Sigmoid colon (tissue), 6 donors: ENCODE measurements at regions not wholly inside any gene's neighbourhood (a gene's known extent, or its start where the extent isn't known, plus 50 kb on each side); places are given as distances from the start of the nearest gene placed in this dataset.

Experiments
- DNase-seq: peaks from one replicate; pipeline ENCODE4 v3.0.0-alpha.2; 2019
- H3K27ac ChIP-seq, 4 donors: fragments of 200-600 bp; sonication (generic); one replicate each; pipeline ENCODE4 v1.5.1; 2016 to 2019; ENCODE audit warnings: mild to moderate bottlenecking in 1 of 4
- H3K27me3 ChIP-seq, 3 donors: fragments of 200-600 bp; sonication (generic); one replicate each; pipeline ENCODE4 v1.5.1; 2019; ENCODE audit warnings: mild to moderate bottlenecking in 1 of 3
- H3K36me3 ChIP-seq, 4 donors: fragments of 200-600 bp; sonication (generic); one replicate each; pipeline ENCODE4 v1.5.1; 2016 to 2019
- H3K4me1 ChIP-seq, 4 donors: fragments of 200-600 bp; sonication (generic); one replicate each; pipeline ENCODE4 v1.5.1; 2017 to 2019
- H3K4me3 ChIP-seq, 4 donors: fragments of 200-600 bp; sonication (generic); one replicate each; pipeline ENCODE4 v1.5.1; 2017 to 2019; ENCODE audit warnings: mild to moderate bottlenecking in 2 of 4, moderate library complexity in 1 of 4
- H3K9me3 ChIP-seq, 4 donors: fragments of 200-600 bp in 3 of 4; sonication (generic) in 3 of 4; one replicate each; pipeline versions ENCODE4 v1.5.1 to v1.6.1; 2013 to 2019
- CTCF ChIP-seq, 4 experiments: fragments of 450-650 bp in 3 of 4; fragments of 200-600 bp in 1 of 4; IDR thresholded peaks; one replicate each; pipeline ENCODE4 v1.5.1; 2016 to 2019; ENCODE audit warnings: antibody characterized with exemption in 4 of 4, mild to moderate bottlenecking in 3 of 4, moderate library complexity in 2 of 4
- EP300 ChIP-seq, 4 donors: sonication (generic); formaldehyde crosslinking; IDR thresholded peaks; one replicate each; pipeline ENCODE4 v1.6.1; 2017; ENCODE audit warnings: antibody characterized with exemption in 4 of 4
- POLR2A ChIP-seq, 2 donors: fragments of 450-650 bp; IDR thresholded peaks; one replicate each; pipeline ENCODE4 v1.6.1; 2016; ENCODE audit warnings: antibody characterized with exemption in 2 of 2, mild to moderate bottlenecking in 2 of 2, moderate library complexity in 2 of 2
- POLR2AphosphoS5 ChIP-seq, 4 donors: sonication (generic); formaldehyde crosslinking; IDR thresholded peaks; one replicate each; pipeline ENCODE4 v1.6.1; 2017; ENCODE audit warnings: antibody characterized with exemption in 4 of 4
- WGBS, 2 donors: extraction: QIAGEN DNeasy Blood & Tissue Kit; methylation state at CpG; one replicate each; pipeline ENCODE4 v1.1.7; 2013; 5-methylcytosine and 5-hydroxymethylcytosine counted together
- intact Hi-C: fragments of 100-400 bp; cut with DNase I; formaldehyde crosslinking; loops from one replicate; pipeline ENCODE4 v1.15.1; 2023
- donor health status: healthy with polysubstance abuse.
- donor health status: healthy.

GRCh38 chr6:82681119-82681714 is 317.6 kb downstream of the TPBG start:
- Histone ChIP-seq H3K27ac (no peak overlapping the region), H3K9me3 (peaks cover 0 to 8% (median 0%) of the 10 kb centered on the region in 4 donors), H3K4me3 (no peak overlapping the region), H3K36me3 (no peaks in the 10 kb centered on the region), H3K27me3 (no peaks in the 10 kb centered on the region), H3K4me1 (no peaks in the 10 kb centered on the region)
- no peak for DNase-seq
- TF ChIP-seq EP300 (IDR thresholded peaks at IDR 0.05), result no peak
- no peak for TF ChIP-seq CTCF (IDR thresholded peaks at IDR 0.05)
- TF ChIP-seq POLR2AphosphoS5 (IDR thresholded peaks at IDR 0.05), result no peak
- intact Hi-C loops, result no loop called here
- WGBS, 2 donors, result 74 to 82% methylated on average over 3 of the region's 3 CpGs

GRCh38 chr6:82686719-82687118 is 323.1 kb downstream of the TPBG start:
- intact Hi-C loops, result no loop called here
- Histone ChIP-seq H3K9me3 (no peaks in the 10 kb centered on the region), H3K4me1 (no peaks in the 10 kb centered on the region), H3K4me3 (no peak overlapping the region), H3K36me3 (no peaks in the 10 kb centered on the region), H3K27ac (no peak overlapping the region), H3K27me3 (no peaks in the 10 kb centered on the region)
- TF ChIP-seq EP300 (IDR thresholded peaks at IDR 0.05) (no peak), POLR2AphosphoS5 (IDR thresholded peaks at IDR 0.05) (no peak), POLR2A (IDR thresholded peaks at IDR 0.05) (no peak), CTCF (IDR thresholded peaks at IDR 0.05) (no peak)
- no peak for DNase-seq
- WGBS, 2 donors, result 82% methylated on average over 3 of the region's 3 CpGs

- intact Hi-C loops, result no loop called here
- no peak for DNase-seq
- Histone ChIP-seq H3K4me3 (no peak overlapping the region), H3K36me3 (no peaks in the 10 kb centered on the region), H3K27ac (no peak overlapping the region), H3K4me1 (no peaks in the 10 kb centered on the region), H3K9me3 (no peaks in the 10 kb centered on the region), H3K27me3 (no peaks in the 10 kb centered on the region)
- TF ChIP-seq EP300 (IDR thresholded peaks at IDR 0.05), result no peak
- WGBS, 2 donors, result 77 to 91% methylated on average over 7 of the region's 7 CpGs
Observed at GRCh38 chr6:82687855-82688254, 324.2 kb downstream of the TPBG start.

GRCh38 chr6:82690283-82690682 is 326.7 kb downstream of the TPBG start:
- Histone ChIP-seq H3K36me3 (no peaks in the 10 kb centered on the region), H3K4me3 (no peak overlapping the region), H3K9me3 (no peaks in the 10 kb centered on the region), H3K27ac (no peak overlapping the region), H3K4me1 (no peaks in the 10 kb centered on the region), H3K27me3 (no peaks in the 10 kb centered on the region)
- DNase-seq, result no peak
- TF ChIP-seq EP300 (IDR thresholded peaks at IDR 0.05), result no peak
- no peak for TF ChIP-seq CTCF (IDR thresholded peaks at IDR 0.05)
- no peak for TF ChIP-seq POLR2A (IDR thresholded peaks at IDR 0.05)
- no peak for TF ChIP-seq POLR2AphosphoS5 (IDR thresholded peaks at IDR 0.05)
- intact Hi-C loops, result no loop called here
- WGBS, 2 donors, result 38 to 88% methylated on average over 6 of the region's 6 CpGs

GRCh38 chr6:82691997-82692396 is 328.4 kb downstream of the TPBG start:
- DNase-seq, result no peak
- Histone ChIP-seq H3K27ac (no peak overlapping the region), H3K4me3 (no peak overlapping the region), H3K27me3 (no peaks in the 10 kb centered on the region), H3K4me1 (peaks cover 0 to 5% (median 0%) of the 10 kb centered on the region in 4 donors), H3K36me3 (no peaks in the 10 kb centered on the region), H3K9me3 (no peaks in the 10 kb centered on the region)
- intact Hi-C loops, result no loop called here
- TF ChIP-seq POLR2A (IDR thresholded peaks at IDR 0.05) (no peak), POLR2AphosphoS5 (IDR thresholded peaks at IDR 0.05) (no peak), CTCF (IDR thresholded peaks at IDR 0.05) (no peak), EP300 (IDR thresholded peaks at IDR 0.05) (no peak)
